ENCODE measurements at regions not wholly inside any gene's neighbourhood (a gene's known extent, or its start where the extent isn't known, plus 50 kb on each side); places are given as distances from the start of the nearest gene placed in this dataset.

- FAIRE-seq (no peak), DNase-seq (ENCODE audit: low read depth, low spot score) (no peak)
- H3K27ac ChIP-seq (ENCODE audit: insufficient read depth, low read depth, low read length): no peak overlapping the region
- H3K4me3 ChIP-seq (replicated peaks in 1 of 3; ENCODE audit: insufficient read depth in 1 of 3, low read depth in 1 of 3, low read length in 3 of 3): no peak overlapping the region
- no peaks in the 10 kb centered on the region for H4K20me1 ChIP-seq (replicated peaks; ENCODE audit: control insufficient read depth, extremely low read depth, insufficient read depth, low read length)
- BruUV-seq (replicated peaks): no TSS peak
- H3K4me1 ChIP-seq (ENCODE audit: control insufficient read depth, extremely low read depth, insufficient read depth, low read length): peaks cover 17% of the 10 kb centered on the region
- no peak overlapping the region for H3K9ac ChIP-seq (replicated peaks; ENCODE audit: extremely low read depth, insufficient read depth, low read length)
- H3K4me2 ChIP-seq (ENCODE audit: insufficient read depth, low read length): no peak overlapping the region
- POLR2A ChIA-PET: no interaction called here
- H3K9me3 ChIP-seq (replicated peaks; ENCODE audit: control insufficient read depth, insufficient read depth, low read length): no peaks in the 10 kb centered on the region
- H3K79me2 ChIP-seq (ENCODE audit: control insufficient read depth, insufficient read depth, low read length): no peaks in the 10 kb centered on the region
- no peaks in the 10 kb centered on the region for H3K9me1 ChIP-seq (replicated peaks; ENCODE audit: control insufficient read depth, extremely low read depth, insufficient read depth, low read length)
- no peak for TF ChIP-seq MYC (IDR thresholded peaks at IDR 0.05; ENCODE audit: low read depth, low read length)
- no peak for TF ChIP-seq FOS (IDR thresholded peaks at IDR 0.05; ENCODE audit: borderline replicate concordance, insufficient read depth, low read length)
- TF ChIP-seq, protein P1, sequence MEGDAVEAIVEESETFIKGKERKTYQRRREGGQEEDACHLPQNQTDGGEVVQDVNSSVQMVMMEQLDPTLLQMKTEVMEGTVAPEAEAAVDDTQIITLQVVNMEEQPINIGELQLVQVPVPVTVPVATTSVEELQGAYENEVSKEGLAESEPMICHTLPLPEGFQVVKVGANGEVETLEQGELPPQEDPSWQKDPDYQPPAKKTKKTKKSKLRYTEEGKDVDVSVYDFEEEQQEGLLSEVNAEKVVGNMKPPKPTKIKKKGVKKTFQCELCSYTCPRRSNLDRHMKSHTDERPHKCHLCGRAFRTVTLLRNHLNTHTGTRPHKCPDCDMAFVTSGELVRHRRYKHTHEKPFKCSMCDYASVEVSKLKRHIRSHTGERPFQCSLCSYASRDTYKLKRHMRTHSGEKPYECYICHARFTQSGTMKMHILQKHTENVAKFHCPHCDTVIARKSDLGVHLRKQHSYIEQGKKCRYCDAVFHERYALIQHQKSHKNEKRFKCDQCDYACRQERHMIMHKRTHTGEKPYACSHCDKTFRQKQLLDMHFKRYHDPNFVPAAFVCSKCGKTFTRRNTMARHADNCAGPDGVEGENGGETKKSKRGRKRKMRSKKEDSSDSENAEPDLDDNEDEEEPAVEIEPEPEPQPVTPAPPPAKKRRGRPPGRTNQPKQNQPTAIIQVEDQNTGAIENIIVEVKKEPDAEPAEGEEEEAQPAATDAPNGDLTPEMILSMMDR (IDR thresholded peaks at IDR 0.05; ENCODE audit: extremely low read depth in 1 of 2, insufficient read depth in 1 of 2, low read depth in 1 of 2, low read length in 2 of 2): no peak
- no peak for TF ChIP-seq POLR2A (IDR thresholded peaks at IDR 0.05; ENCODE audit: low read depth, low read length)
- TF ChIP-seq EZH2 (IDR thresholded peaks at IDR 0.05; ENCODE audit: borderline replicate concordance, low read depth, low read length, severe bottlenecking): no peak
- TF ChIP-seq GATA2 (IDR thresholded peaks at IDR 0.05; ENCODE audit: insufficient read depth, insufficient read length, low read depth, low read length): no peak
- TF ChIP-seq, protein P2, sequence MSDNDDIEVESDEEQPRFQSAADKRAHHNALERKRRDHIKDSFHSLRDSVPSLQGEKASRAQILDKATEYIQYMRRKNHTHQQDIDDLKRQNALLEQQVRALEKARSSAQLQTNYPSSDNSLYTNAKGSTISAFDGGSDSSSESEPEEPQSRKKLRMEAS (IDR thresholded peaks at IDR 0.05; ENCODE audit: insufficient read depth, insufficient read length): no peak
- TF ChIP-seq JUN (IDR thresholded peaks at IDR 0.05; ENCODE audit: borderline replicate concordance, insufficient read depth, insufficient read length, low read depth): no peak
- dilution Hi-C loops (cut with MboI; ENCODE audit: extremely low pct_ligation_motif_present, low sequenced_read_pairs) (loop anchor here (25.0 kb wide), 2 partner anchors 126 to 601 kb away; no protein-coding TSS in a partner anchor), intact Hi-C loops (cut with micrococcal nuclease) (loop anchor here (10.0 kb wide), 1 partner anchor 409 kb away; no protein-coding TSS in a partner anchor)
- H3K36me3 ChIP-seq (ENCODE audit: control insufficient read depth in 2 of 2, extremely low read depth in 1 of 2, insufficient read depth in 2 of 2, low read length in 2 of 2): no peaks in the 10 kb centered on the region
- CTCF ChIA-PET: interaction anchor here (1.9 to 4.2 kb wide), 2 partner anchors 121 to 122 kb away, joined by 6 to 32 read pairs; no protein-coding TSS in a partner anchor
- no peak overlapping the region for H2AFZ ChIP-seq (ENCODE audit: low read depth, low read length)
- H3K27me3 ChIP-seq (ENCODE audit: control insufficient read depth in 2 of 2, insufficient read depth in 2 of 2, low read length in 2 of 2): no peaks in the 10 kb centered on the region
These were observed 551.4 kb downstream of the ETS1 start for GRCh38 chr11:128036006-128036405.

Data from endothelial cell of umbilical vein (primary cell).